A673 (cell line): ENCODE measurements at regions not wholly inside any gene's neighbourhood (a gene's known extent, or its start where the extent isn't known, plus 50 kb on each side); places are given as distances from the start of the nearest gene placed in this dataset.

Source experiments
- BruUV-seq: library from RNA; stranded (reverse); fragments of 400-500 nt; replicated peaks from 2 replicates; lab custom pipeline; 2021; lab: Mats Ljungman, UMichigan
- CTCF ChIA-PET: fragments of 300-600 bp; sonication (Branson Sonifier 250); formaldehyde crosslinking; loops from one replicate; lab custom pipeline; 2022; ENCODE audit warnings: antibody characterized with exemption; lab: Charles Lee
- POLR2A ChIA-PET: fragments of 300-600 bp; sonication (Branson Sonifier 250); formaldehyde crosslinking; loops from one replicate; lab custom pipeline; 2022; ENCODE audit warnings: antibody characterized with exemption; ENCODE audit not compliant: low non-redundant PET; lab: Charles Lee
- DNase-seq: peaks from one replicate; pipeline ENCODE4 v3.0.0-alpha.2; 2015; ENCODE audit warnings: low spot score
- H3K27ac ChIP-seq: fragments of 200-600 bp; sonication (generic); 2 replicates; pipeline ENCODE4 v1.5.1; 2016; ENCODE audit warnings: mixed run types, low read depth, mild to moderate bottlenecking, mixed read lengths, antibody characterized with exemption, low read length; ENCODE audit not compliant: poor library complexity, severe bottlenecking
- H3K27me3 ChIP-seq: fragments of 200-600 bp; sonication (generic); replicated peaks from 2 replicates; pipeline ENCODE4 v1.6.1; 2017; ENCODE audit warnings: mixed run types, low read depth, mild to moderate bottlenecking, mixed read lengths, antibody characterized with exemption, low read length; ENCODE audit not compliant: insufficient read depth, poor library complexity
- H3K36me3 ChIP-seq: fragments of 200-600 bp; sonication (generic); 2 replicates; pipeline ENCODE4 v1.6.1; 2016; ENCODE audit warnings: mixed run types, mild to moderate bottlenecking, mixed read lengths, antibody characterized with exemption, low read length; ENCODE audit not compliant: insufficient read depth, poor library complexity, severe bottlenecking
- H3K4me1 ChIP-seq: fragments of 200-600 bp; sonication (generic); 2 replicates; pipeline ENCODE4 v1.6.1; 2017; ENCODE audit warnings: mixed run types, mild to moderate bottlenecking, mixed read lengths, antibody characterized with exemption, low read length; ENCODE audit not compliant: insufficient read depth, poor library complexity, severe bottlenecking
- H3K4me3 ChIP-seq: fragments of 200-600 bp; sonication (generic); 2 replicates; pipeline ENCODE4 v1.5.1; 2016; ENCODE audit warnings: low read depth, mixed run types, mild to moderate bottlenecking, mixed read lengths, low read length; ENCODE audit not compliant: poor library complexity, severe bottlenecking
- H3K9me3 ChIP-seq: fragments of 200-600 bp; sonication (generic); 2 replicates; pipeline ENCODE4 v1.6.1; 2016; ENCODE audit warnings: mixed run types, low read depth, mild to moderate bottlenecking, mixed read lengths, antibody characterized with exemption, low read length; ENCODE audit not compliant: poor library complexity, severe bottlenecking
- CTCF ChIP-seq: fragments of 300-800, 200-600 bp; sonication (generic); conservative IDR thresholded peaks from 2 replicates; pipeline ENCODE4 v1.5.1; 2017; ENCODE audit warnings: low read depth, mild to moderate bottlenecking, antibody characterized with exemption, low read length, moderate library complexity, mixed read lengths
- EZH2 ChIP-seq: fragments of 200-600 bp; sonication (generic); IDR thresholded peaks from 2 replicates; pipeline ENCODE4 v1.6.1; 2017; ENCODE audit warnings: borderline replicate concordance, low read depth, mild to moderate bottlenecking, mixed read lengths, antibody characterized with exemption, low read length; ENCODE audit not compliant: poor library complexity, severe bottlenecking
- intact Hi-C: fragments of 100-400 bp; cut with micrococcal nuclease; formaldehyde crosslinking; loops from one replicate; pipeline ENCODE4 v1.10.0; 2022; ENCODE audit not compliant: unreplicated experiment

GRCh38 chr7:371779-372545 is 82.0 kb downstream of the FOXL3 start:
- DNase-seq: peak; percentile 31
- Histone ChIP-seq H3K9me3 (no peaks in the 10 kb centered on the region), H3K27me3 (no peaks in the 10 kb centered on the region), H3K4me3 (no peak overlapping the region), H3K27ac (no peak overlapping the region), H3K4me1 (peaks cover 3% of the 10 kb centered on the region), H3K36me3 (no peaks in the 10 kb centered on the region)
- intact Hi-C loops: no loop called here
- ChIA-PET POLR2A (no interaction called here), CTCF (no interaction called here)
- TF ChIP-seq CTCF (no peak), EZH2 (no peak)
- no TSS peak for BruUV-seq

GRCh38 chr7:372546-372931 is 82.6 kb downstream of the FOXL3 start:
- TF ChIP-seq CTCF: no peak
- no peak for TF ChIP-seq EZH2
- intact Hi-C loops: no loop called here
- Histone ChIP-seq H3K27ac (no peak overlapping the region), H3K4me1 (no peaks in the 10 kb centered on the region), H3K4me3 (no peak overlapping the region), H3K9me3 (no peaks in the 10 kb centered on the region), H3K36me3 (no peaks in the 10 kb centered on the region), H3K27me3 (no peaks in the 10 kb centered on the region)
- no peak for DNase-seq
- ChIA-PET CTCF (no interaction called here), POLR2A (no interaction called here)
- no TSS peak for BruUV-seq

GRCh38 chr7:372932-373791 is 83.2 kb downstream of the FOXL3 start:
- H3K27ac ChIP-seq: no peak overlapping the region
- DNase-seq: no peak
- intact Hi-C loops: no loop called here
- ChIA-PET POLR2A (no interaction called here), CTCF (interaction anchor here (1.5 kb wide), 1 partner anchor 11 kb away, joined by 3 read pairs; no protein-coding TSS in a partner anchor)
- no peak overlapping the region for H3K4me3 ChIP-seq
- no peaks in the 10 kb centered on the region for H3K9me3 ChIP-seq
- H3K27me3 ChIP-seq: no peaks in the 10 kb centered on the region
- no peaks in the 10 kb centered on the region for H3K4me1 ChIP-seq
- no peaks in the 10 kb centered on the region for H3K36me3 ChIP-seq
- TF ChIP-seq EZH2 (no peak), CTCF (no peak)
- BruUV-seq: no TSS peak
